Mononuclear cell (primary cell): ENCODE measurements at regions not wholly inside any gene's neighbourhood (a gene's known extent, or its start where the extent isn't known, plus 50 kb on each side); places are given as distances from the start of the nearest gene placed in this dataset.

Experiments
- H3K27me3 ChIP-seq: 2 replicates; pipeline ENCODE4 v1.6.0; 2011; ENCODE audit warnings: low read length, control low read depth; ENCODE audit not compliant: insufficient read depth
- H3K4me1 ChIP-seq: 2 replicates; pipeline ENCODE4 v1.5.1; 2011; ENCODE audit warnings: mild to moderate bottlenecking, low read length, control low read depth; ENCODE audit not compliant: insufficient read depth
- H3K4me3 ChIP-seq: 2 replicates; pipeline ENCODE4 v1.5.1; 2011; ENCODE audit warnings: mild to moderate bottlenecking, low read length, moderate library complexity
- H3K9me3 ChIP-seq: 2 replicates; pipeline ENCODE4 v1.5.1; 2011; ENCODE audit warnings: low read depth, mild to moderate bottlenecking, control low read depth, low read length

DNA sequence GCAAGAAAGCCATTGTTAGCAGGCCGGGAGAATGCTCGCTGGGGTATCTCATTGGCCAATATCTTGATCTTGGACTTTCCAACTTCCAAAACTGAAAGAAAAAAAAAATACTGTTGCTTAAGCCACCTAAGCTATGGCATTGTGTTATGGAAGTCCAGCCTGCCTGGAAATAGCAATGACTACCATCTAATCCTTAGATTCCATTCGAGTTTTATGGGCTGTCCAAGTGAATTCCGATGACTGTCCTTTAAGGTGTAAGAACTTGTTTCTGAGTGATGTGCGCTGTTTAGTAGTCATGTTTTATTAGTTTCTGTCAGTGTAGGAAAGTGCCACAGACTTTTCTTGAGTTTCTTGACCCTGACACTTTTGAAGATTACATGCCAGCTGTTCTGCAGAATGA is 762.6 kb downstream of the USP25 start:
- Histone ChIP-seq H3K27me3 (no peaks in the 10 kb centered on the region), H3K9me3 (no peaks in the 10 kb centered on the region), H3K4me3 (no peak overlapping the region), H3K4me1 (no peaks in the 10 kb centered on the region)

GRCh38 chr21:16492892-16493291 is 763.1 kb downstream of the USP25 start:
- Histone ChIP-seq H3K4me1 (no peaks in the 10 kb centered on the region), H3K4me3 (no peak overlapping the region), H3K9me3 (peaks cover 5% of the 10 kb centered on the region), H3K27me3 (no peaks in the 10 kb centered on the region)

- Histone ChIP-seq H3K4me3 (no peak overlapping the region), H3K9me3 (peaks cover 5% of the 10 kb centered on the region), H3K4me1 (no peaks in the 10 kb centered on the region), H3K27me3 (no peaks in the 10 kb centered on the region)
These were observed 766.8 kb downstream of the USP25 start for GRCh38 chr21:16496609-16497008.

DNA sequence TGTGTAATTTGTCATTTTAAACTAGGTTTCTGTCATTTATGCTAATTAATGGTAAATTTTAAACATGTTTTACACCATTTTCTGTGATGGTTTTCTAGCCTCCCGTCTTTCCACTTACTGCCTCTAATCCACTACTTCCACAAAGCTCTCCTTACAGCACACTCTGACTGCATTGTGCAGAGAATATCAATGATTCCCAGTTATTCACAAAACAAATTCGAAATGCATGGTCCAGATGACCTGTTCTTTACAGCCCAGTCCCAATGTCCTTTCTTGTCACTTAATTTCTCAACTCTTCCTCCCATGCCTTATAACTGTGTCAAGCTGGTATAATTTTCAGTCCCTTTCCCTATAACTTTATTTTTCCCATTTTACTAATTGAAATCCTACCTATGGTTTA is 770.5 kb downstream of the USP25 start:
- Histone ChIP-seq H3K4me3 (no peak overlapping the region), H3K4me1 (no peaks in the 10 kb centered on the region), H3K9me3 (peaks cover 5% of the 10 kb centered on the region), H3K27me3 (no peaks in the 10 kb centered on the region)

GRCh38 chr21:16502273-16502672 is 772.5 kb downstream of the USP25 start:
- Histone ChIP-seq H3K4me3 (no peak overlapping the region), H3K9me3 (peaks cover 5% of the 10 kb centered on the region), H3K4me1 (no peaks in the 10 kb centered on the region), H3K27me3 (no peaks in the 10 kb centered on the region)

- Histone ChIP-seq H3K4me1 (no peaks in the 10 kb centered on the region), H3K9me3 (peaks cover under 1% of the 10 kb centered on the region)
These were observed 773.1 kb downstream of the USP25 start for GRCh38 chr21:16502897-16503296.

DNA sequence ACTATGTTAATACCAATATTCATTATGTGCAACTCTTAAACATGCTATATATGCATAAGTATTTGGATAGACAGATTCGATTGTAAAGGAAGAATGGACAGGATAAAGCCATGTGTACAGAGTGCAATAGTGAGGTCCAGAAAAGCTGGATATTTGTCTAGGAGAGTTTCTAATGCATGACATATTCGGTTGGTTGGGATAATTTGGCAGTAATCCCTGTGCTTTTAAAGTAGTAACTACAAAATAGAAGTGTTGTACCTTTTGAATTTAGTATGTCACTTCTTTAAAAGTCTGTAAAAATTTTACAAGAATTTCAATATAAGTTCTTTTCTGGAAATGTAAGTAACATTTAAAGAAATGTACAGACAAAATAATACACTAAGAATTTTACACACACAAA is 774.5 kb downstream of the USP25 start:
- Histone ChIP-seq H3K4me1 (no peaks in the 10 kb centered on the region), H3K27me3 (no peaks in the 10 kb centered on the region), H3K4me3 (no peak overlapping the region), H3K9me3 (no peaks in the 10 kb centered on the region)

More at GRCh38 chr21:16502897-16503296, 773.1 kb downstream of the USP25 start:
- H3K4me3 ChIP-seq: no peak overlapping the region
- no peaks in the 10 kb centered on the region for H3K27me3 ChIP-seq

- Histone ChIP-seq H3K4me3 (no peak overlapping the region), H3K27me3 (no peaks in the 10 kb centered on the region), H3K4me1 (no peaks in the 10 kb centered on the region), H3K9me3 (no peaks in the 10 kb centered on the region)
These were observed 775.0 kb downstream of the USP25 start for GRCh38 chr21:16504766-16505165.

GRCh38 chr21:16509476-16509875 is 779.7 kb downstream of the USP25 start:
- no peak overlapping the region for H3K4me3 ChIP-seq
- H3K4me1 ChIP-seq: no peaks in the 10 kb centered on the region
- H3K9me3 ChIP-seq: no peaks in the 10 kb centered on the region
- H3K27me3 ChIP-seq: no peaks in the 10 kb centered on the region

DNA sequence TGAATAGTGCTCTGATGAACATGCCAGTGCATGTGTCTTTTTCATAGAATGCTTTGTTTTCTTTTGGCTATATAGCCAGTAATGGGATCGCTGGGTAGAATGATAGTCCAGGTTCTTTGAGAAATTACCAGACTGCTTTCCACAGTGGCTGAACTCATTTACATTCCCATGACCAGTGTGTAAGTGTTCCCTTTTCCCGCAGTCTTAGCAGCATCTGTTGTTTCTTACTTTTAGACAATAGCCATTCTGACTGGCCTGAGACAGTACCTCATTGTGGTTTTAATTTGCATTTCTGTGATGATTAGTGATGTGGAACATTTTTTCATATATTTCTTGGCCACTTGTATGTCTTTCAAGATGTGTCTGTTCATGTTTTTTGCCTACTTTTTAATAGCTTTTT is 784.5 kb downstream of the USP25 start:
- Histone ChIP-seq H3K27me3 (no peaks in the 10 kb centered on the region), H3K4me1 (no peaks in the 10 kb centered on the region), H3K9me3 (no peaks in the 10 kb centered on the region), H3K4me3 (no peak overlapping the region)

DNA sequence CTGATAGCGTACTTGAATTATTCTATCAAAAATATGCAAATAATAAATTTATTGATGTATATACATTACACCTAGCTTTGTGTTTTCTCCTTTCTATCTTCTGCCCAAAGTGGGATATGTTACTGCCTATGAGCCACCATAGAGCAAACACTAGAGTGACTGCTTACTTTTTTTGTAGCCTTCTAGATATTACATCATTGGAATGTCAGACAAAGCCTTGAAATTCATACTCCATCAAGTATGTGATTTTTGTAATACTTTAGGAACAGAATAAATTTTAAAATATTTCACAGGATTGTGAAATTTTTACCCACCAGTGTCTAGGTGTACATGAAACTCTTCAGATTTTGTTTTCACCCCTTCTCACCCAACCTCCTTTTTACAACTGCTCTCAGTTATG is 787.6 kb downstream of the USP25 start:
- no peaks in the 10 kb centered on the region for H3K4me1 ChIP-seq
- H3K27me3 ChIP-seq: no peaks in the 10 kb centered on the region
- no peak overlapping the region for H3K4me3 ChIP-seq
- H3K9me3 ChIP-seq: no peaks in the 10 kb centered on the region

- H3K9me3 ChIP-seq: no peaks in the 10 kb centered on the region
- no peak overlapping the region for H3K4me3 ChIP-seq
- no peaks in the 10 kb centered on the region for H3K4me1 ChIP-seq
- no peaks in the 10 kb centered on the region for H3K27me3 ChIP-seq
These were observed 789.3 kb downstream of the USP25 start for GRCh38 chr21:16519036-16519435.

- Histone ChIP-seq H3K4me3 (no peak overlapping the region), H3K9me3 (no peaks in the 10 kb centered on the region), H3K4me1 (no peaks in the 10 kb centered on the region), H3K27me3 (no peaks in the 10 kb centered on the region)
These were observed 789.9 kb downstream of the USP25 start for GRCh38 chr21:16519644-16520043.

DNA sequence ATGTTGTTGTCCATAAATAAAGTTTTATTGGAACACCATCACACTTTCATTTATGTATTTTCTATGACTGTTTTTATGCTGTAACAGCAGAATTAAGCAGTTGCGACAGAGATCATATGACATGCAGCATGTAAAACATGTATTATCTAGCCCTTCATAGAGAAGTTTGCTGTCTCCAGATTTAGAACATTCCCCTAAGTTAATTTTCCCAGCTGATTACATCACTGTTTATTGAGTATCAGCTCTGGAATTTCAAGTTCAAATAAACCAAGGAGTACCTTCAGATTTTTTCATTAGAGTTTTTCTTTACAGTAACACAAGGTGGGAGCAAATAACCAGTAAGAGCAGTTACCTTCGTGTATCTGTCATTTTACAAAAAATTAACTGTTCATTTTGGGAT is 792.8 kb downstream of the USP25 start:
- no peaks in the 10 kb centered on the region for H3K4me1 ChIP-seq
- no peak overlapping the region for H3K4me3 ChIP-seq
- H3K9me3 ChIP-seq: no peaks in the 10 kb centered on the region
- H3K27me3 ChIP-seq: no peaks in the 10 kb centered on the region

- no peaks in the 10 kb centered on the region for H3K27me3 ChIP-seq
- no peaks in the 10 kb centered on the region for H3K4me1 ChIP-seq
- no peak overlapping the region for H3K4me3 ChIP-seq
- peaks cover 11% of the 10 kb centered on the region for H3K9me3 ChIP-seq
These were observed 800.9 kb downstream of the USP25 start for GRCh38 chr21:16530656-16531055.

DNA sequence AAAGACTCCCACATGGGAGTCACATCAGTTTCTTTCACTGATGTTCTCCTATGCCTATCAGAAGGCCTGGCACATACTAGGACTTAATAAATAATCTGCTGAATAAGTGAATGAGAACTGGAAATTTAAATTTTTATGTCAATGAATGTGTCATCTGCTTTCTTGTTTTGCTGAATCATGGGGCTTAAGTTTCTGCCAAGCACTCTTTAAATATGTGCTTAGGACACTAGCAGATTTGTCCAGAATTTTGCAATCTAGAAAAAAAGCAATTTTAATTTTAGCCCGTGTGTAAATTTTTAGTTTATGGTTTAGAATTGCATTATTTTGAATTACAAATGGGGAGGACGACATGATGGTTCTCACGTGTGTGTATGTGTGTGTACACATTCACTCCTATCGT is 803.1 kb downstream of the USP25 start:
- Histone ChIP-seq H3K9me3 (peaks cover 11% of the 10 kb centered on the region), H3K4me3 (no peak overlapping the region), H3K4me1 (no peaks in the 10 kb centered on the region), H3K27me3 (no peaks in the 10 kb centered on the region)
